Panc1 (cell line): ENCODE measurements at regions not wholly inside any gene's neighbourhood (a gene's known extent, or its start where the extent isn't known, plus 50 kb on each side); places are given as distances from the start of the nearest gene placed in this dataset.

ENCODE experiments used
- ATAC-seq: fragments of 200-7000 bp; cut with Tn5 transposase; 2 replicates; pipeline ENCODE4 v1.9.1; 2020; ENCODE audit warnings: mild to moderate bottlenecking, moderate library complexity
- BruUV-seq: library from RNA; stranded (reverse); fragments of 400-500 nt; replicated peaks from 2 replicates; lab custom pipeline; 2021; lab: Mats Ljungman, UMichigan
- CTCF ChIA-PET: fragments of 300-600 bp; sonication (Branson Sonifier 250); formaldehyde crosslinking; loops from one replicate; lab custom pipeline; 2022; ENCODE audit warnings: antibody characterized with exemption; lab: Charles Lee
- POLR2A ChIA-PET: fragments of 300-600 bp; sonication (Branson Sonifier 250); formaldehyde crosslinking; loops from one replicate; lab custom pipeline; 2022; ENCODE audit warnings: antibody characterized with exemption; lab: Charles Lee
- DNase-seq: peaks from one replicate; pipeline ENCODE4 v3.0.0-alpha.2; 2010; ENCODE audit warnings: low read depth, low spot score
- H3K27ac ChIP-seq: 2 replicates; pipeline ENCODE4 v1.5.1; 2011; ENCODE audit warnings: mild to moderate bottlenecking, low read length, inconsistent platforms
- H3K27me3 ChIP-seq: fragments of 200-500 bp; sonication (Bioruptor generic); 2 replicates; pipeline ENCODE4 v1.6.0; 2014; ENCODE audit warnings: low read length, inconsistent platforms; ENCODE audit not compliant: control insufficient read depth, insufficient read depth
- H3K36me3 ChIP-seq: fragments of 200-500 bp; sonication (Bioruptor generic); 2 replicates; pipeline ENCODE4 v1.5.1; 2014; ENCODE audit warnings: inconsistent platforms, mild to moderate bottlenecking, low read length, moderate library complexity; ENCODE audit not compliant: control insufficient read depth, insufficient read depth
- H3K4me1 ChIP-seq: 2 replicates; pipeline ENCODE4 v1.5.1; 2011; ENCODE audit warnings: inconsistent platforms, mild to moderate bottlenecking, low read length, moderate library complexity; ENCODE audit not compliant: control insufficient read depth, insufficient read depth
- H3K4me3 ChIP-seq, 2 experiments: 2 replicates each; pipeline ENCODE4 v1.5.1; 2011 to 2012; ENCODE audit warnings: low read depth in 2 of 2, low read length in 2 of 2, mild to moderate bottlenecking in 2 of 2, inconsistent platforms in 1 of 2, moderate library complexity in 1 of 2
- H3K9me3 ChIP-seq: fragments of 200-500 bp; sonication (Bioruptor generic); 2 replicates; pipeline ENCODE4 v1.5.1; 2014; ENCODE audit warnings: low read depth, mild to moderate bottlenecking, inconsistent platforms, low read length, moderate library complexity; ENCODE audit not compliant: control insufficient read depth, insufficient read depth
- CTCF ChIP-seq: fragments of 450-650 bp; IDR thresholded peaks from 2 replicates; pipeline ENCODE4 v1.5.1; 2017; ENCODE audit warnings: mild to moderate bottlenecking
- POLR2AphosphoS5 ChIP-seq: IDR thresholded peaks from 2 replicates; pipeline ENCODE4 v1.6.1; 2012; ENCODE audit warnings: mild to moderate bottlenecking, low read depth, low read length, moderate library complexity
- REST ChIP-seq, 2 experiments: IDR thresholded peaks; 2 replicates each; pipeline ENCODE4 v1.6.1; 2011 to 2012; ENCODE audit warnings: low read depth in 2 of 2, control low read depth in 1 of 2, low read length in 1 of 2, mild to moderate bottlenecking in 1 of 2, moderate library complexity in 1 of 2; ENCODE audit not compliant: insufficient read depth in 1 of 2
- SIN3A ChIP-seq: IDR thresholded peaks from 2 replicates; pipeline ENCODE4 v1.6.1; 2012; ENCODE audit warnings: low read depth, mild to moderate bottlenecking, low read length, moderate library complexity, borderline replicate concordance; ENCODE audit not compliant: insufficient read depth
- TCF7L2 ChIP-seq: IDR thresholded peaks from 2 replicates; pipeline ENCODE4 v1.6.1; 2011; ENCODE audit warnings: mild to moderate bottlenecking, low read depth, low read length, inconsistent platforms
- in situ Hi-C: cut with HindIII; loops from 2 replicates; pipeline ENCODE4 v1.10.0; 2016; ENCODE audit warnings: low sequenced_read_pairs, low pct_unique_long_range_greater_than_20kb
- intact Hi-C: fragments of 100-400 bp; cut with micrococcal nuclease; formaldehyde crosslinking; loops from one replicate; pipeline ENCODE4 v1.10.0; 2022; ENCODE audit not compliant: unreplicated experiment

- TF ChIP-seq SIN3A: no peak
- no peak for TF ChIP-seq REST (IDR thresholded peaks at IDR 0.05; ENCODE audit: insufficient read depth in 1 of 2, low read depth in 2 of 2, low read length in 1 of 2)
- no peak for TF ChIP-seq POLR2AphosphoS5
- TF ChIP-seq CTCF: no peak
- TF ChIP-seq TCF7L2: no peak
- POLR2A ChIA-PET: no interaction called here
- H3K36me3 ChIP-seq: no peaks in the 10 kb centered on the region
- BruUV-seq: no TSS peak
- H3K4me3 ChIP-seq: no peak overlapping the region
- H3K27ac ChIP-seq: no peak overlapping the region
- in situ Hi-C loops (no loop called here), intact Hi-C loops (no loop called here)
- DNase-seq: no peak
- no peaks in the 10 kb centered on the region for H3K9me3 ChIP-seq
- no peaks in the 10 kb centered on the region for H3K4me1 ChIP-seq
- ATAC-seq: no peak
- H3K27me3 ChIP-seq: no peaks in the 10 kb centered on the region
- CTCF ChIA-PET: no interaction called here
These were observed 280.1 kb downstream of the PCDH20 start for GRCh38 chr13:61135583-61135982.

- ATAC-seq (no peak), DNase-seq (no peak)
- Histone ChIP-seq H3K9me3 (no peaks in the 10 kb centered on the region), H3K4me1 (no peaks in the 10 kb centered on the region), H3K4me3 (no peak overlapping the region), H3K36me3 (no peaks in the 10 kb centered on the region), H3K27me3 (no peaks in the 10 kb centered on the region), H3K27ac (no peak overlapping the region)
- CTCF ChIA-PET: no interaction called here
- no TSS peak for BruUV-seq
- POLR2A ChIA-PET: no interaction called here
- in situ Hi-C loops (no loop called here), intact Hi-C loops (no loop called here)
- TF ChIP-seq POLR2AphosphoS5 (no peak), SIN3A (no peak), REST (IDR thresholded peaks at IDR 0.05; ENCODE audit: insufficient read depth in 1 of 2, low read depth in 2 of 2, low read length in 1 of 2) (no peak)
These were observed 286.6 kb downstream of the PCDH20 start for GRCh38 chr13:61128850-61129645.
